T-helper 1 cell treated with Interleukin-12 subunit alpha and Interleukin-12 subunit beta and Interleukin-4 antibody, amounts not matched to agents 30 μg/mL and 1 μg/mL, for 36 hours (primary cell): ENCODE measurements at regions not wholly inside any gene's neighbourhood (a gene's known extent, or its start where the extent isn't known, plus 50 kb on each side); places are given as distances from the start of the nearest gene placed in this dataset.
"Not testable (repeated sequence)": the region's sequence is repeated elsewhere in the genome, so short reads cannot be mapped to it uniquely, and the experiment has no call there.

Experiments
- H3K27ac Mint-ChIP-seq: one replicate; pipeline ENCODE4 v1.8.0; 2021; ENCODE audit warnings: mild to moderate bottlenecking, mixed read lengths
- H3K27me3 Mint-ChIP-seq: one replicate; pipeline ENCODE4 v1.8.0; 2021; ENCODE audit warnings: low read depth, mixed read lengths
- H3K36me3 Mint-ChIP-seq: one replicate; pipeline ENCODE4 v1.8.0; 2021; ENCODE audit warnings: low read depth, mixed read lengths
- H3K4me1 Mint-ChIP-seq: one replicate; pipeline ENCODE4 v1.8.0; 2021; ENCODE audit warnings: low read depth, mixed read lengths
- H3K4me3 Mint-ChIP-seq: one replicate; pipeline ENCODE4 v1.8.0; 2021; ENCODE audit warnings: mild to moderate bottlenecking, moderate library complexity, mixed read lengths
- H3K9me3 Mint-ChIP-seq: one replicate; pipeline ENCODE4 v1.8.0; 2021; ENCODE audit warnings: mixed read lengths

DNA sequence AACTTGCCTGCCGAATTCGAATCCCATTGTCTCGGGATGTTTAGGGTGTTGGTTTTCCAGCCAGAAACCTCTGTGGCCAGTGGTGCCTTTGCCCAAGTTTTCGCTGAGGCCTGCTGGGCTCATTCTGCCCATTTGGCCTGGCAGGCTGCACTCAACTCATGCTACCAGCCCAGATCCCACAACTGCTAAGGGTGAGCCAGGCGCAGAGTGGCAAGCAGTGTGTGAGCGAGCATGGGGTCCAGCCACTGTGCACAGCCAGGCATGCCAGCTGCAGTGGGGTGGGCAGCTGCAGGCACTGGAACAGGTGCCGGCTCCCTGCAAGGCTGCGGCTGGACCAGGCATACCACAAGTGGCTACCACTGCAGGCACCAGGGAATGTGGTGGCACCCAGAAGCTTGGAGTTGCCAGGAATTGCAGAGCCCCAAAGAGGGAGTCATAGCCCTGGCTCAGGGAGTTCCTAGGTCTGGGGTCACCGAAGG is 151.4 kb upstream of the P2RY1 start:
- no peaks in the 10 kb centered on the region for H3K27me3 Mint-ChIP-seq
- H3K4me1 Mint-ChIP-seq, result no peaks in the 10 kb centered on the region
- H3K36me3 Mint-ChIP-seq, result no peaks in the 10 kb centered on the region
- H3K9me3 Mint-ChIP-seq, result no peaks in the 10 kb centered on the region
- no peak overlapping the region for H3K27ac Mint-ChIP-seq
- H3K4me3 Mint-ChIP-seq, result no peak overlapping the region

DNA sequence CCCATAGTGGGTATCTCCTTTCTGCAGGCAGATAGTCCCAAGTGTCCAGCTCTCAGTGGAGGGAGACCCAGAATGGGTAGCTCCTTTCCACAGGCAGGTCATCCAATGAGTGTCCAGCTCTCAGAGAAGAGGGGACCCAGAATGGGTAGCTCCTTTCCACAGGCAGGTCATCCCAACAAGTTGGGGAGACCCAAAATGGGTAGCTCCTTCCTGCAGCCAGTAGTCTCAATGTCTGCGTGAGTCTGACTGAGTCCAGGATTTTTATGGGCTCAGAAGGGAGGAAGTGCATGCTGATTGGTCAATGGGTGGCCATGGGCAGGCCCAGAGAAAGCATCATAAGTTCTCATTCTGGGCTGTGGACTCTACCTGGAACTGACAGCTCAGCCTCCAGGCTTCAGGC is 150.7 kb upstream of the P2RY1 start:
- Mint-ChIP-seq H3K27ac (no peak overlapping the region), H3K9me3 (no peaks in the 10 kb centered on the region), H3K36me3 (no peaks in the 10 kb centered on the region), H3K4me1 (no peaks in the 10 kb centered on the region), H3K27me3 (peaks cover 2% of the 10 kb centered on the region), H3K4me3 (no peak overlapping the region)

GRCh38 chr3:152688313-152688712 is 146.6 kb upstream of the P2RY1 start:
- H3K36me3 Mint-ChIP-seq, result no peaks in the 10 kb centered on the region
- no peak overlapping the region for H3K4me3 Mint-ChIP-seq
- H3K4me1 Mint-ChIP-seq, result peaks cover 2% of the 10 kb centered on the region
- no peak overlapping the region for H3K27ac Mint-ChIP-seq
- H3K27me3 Mint-ChIP-seq, result peaks cover 3% of the 10 kb centered on the region
- H3K9me3 Mint-ChIP-seq, result no peaks in the 10 kb centered on the region

- not testable (repeated sequence) for H3K36me3 Mint-ChIP-seq, H3K4me3 Mint-ChIP-seq, H3K27ac Mint-ChIP-seq, H3K4me1 Mint-ChIP-seq, H3K9me3 Mint-ChIP-seq, H3K27me3 Mint-ChIP-seq
Measured at GRCh38 chr3:152692326-152692725, 142.6 kb upstream of the P2RY1 start.

DNA sequence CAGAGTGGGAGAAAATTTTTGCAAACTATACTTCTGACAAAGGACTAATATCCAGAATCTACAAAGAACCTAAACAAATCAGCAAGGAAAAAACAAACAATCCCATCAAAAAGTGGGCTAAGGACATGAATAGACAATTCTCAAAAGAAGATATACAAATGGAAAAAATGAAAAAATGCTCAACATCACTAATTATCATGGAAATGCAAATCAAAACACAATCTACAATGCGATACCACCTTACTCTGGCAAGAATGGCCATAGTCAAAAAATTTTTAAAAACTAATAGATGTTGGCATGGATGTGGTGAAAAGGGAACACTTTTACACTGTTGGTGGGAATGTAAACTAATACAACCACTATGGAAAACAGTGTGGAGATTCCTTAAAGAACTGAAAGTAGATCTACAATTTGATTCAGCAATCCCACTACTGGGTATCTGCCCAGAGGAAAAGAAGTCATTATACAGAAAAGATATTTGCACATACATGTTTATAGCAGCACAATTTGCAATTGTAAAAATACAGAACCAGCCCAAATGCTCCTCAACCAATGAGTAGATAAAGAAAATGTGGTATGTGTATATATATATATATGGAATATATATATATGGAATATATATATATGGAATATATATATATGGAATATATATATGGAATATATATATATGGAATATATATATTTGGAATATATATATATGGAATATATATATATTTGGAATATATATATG is 141.2 kb upstream of the P2RY1 start:
- not testable (repeated sequence) for H3K4me3 Mint-ChIP-seq, H3K36me3 Mint-ChIP-seq, H3K27ac Mint-ChIP-seq, H3K27me3 Mint-ChIP-seq, H3K9me3 Mint-ChIP-seq, H3K4me1 Mint-ChIP-seq

GRCh38 chr3:152695840-152696239 is 139.1 kb upstream of the P2RY1 start:
- H3K27me3 Mint-ChIP-seq, result no peaks in the 10 kb centered on the region
- H3K4me3 Mint-ChIP-seq, result no peak overlapping the region
- no peak overlapping the region for H3K27ac Mint-ChIP-seq
- H3K4me1 Mint-ChIP-seq, result peaks cover 2% of the 10 kb centered on the region
- H3K9me3 Mint-ChIP-seq, result no peaks in the 10 kb centered on the region
- no peaks in the 10 kb centered on the region for H3K36me3 Mint-ChIP-seq

GRCh38 chr3:152696962-152697361 is 138.0 kb upstream of the P2RY1 start:
- Mint-ChIP-seq H3K4me3 (no peak overlapping the region), H3K27me3 (no peaks in the 10 kb centered on the region), H3K27ac (no peak overlapping the region), H3K4me1 (no peaks in the 10 kb centered on the region), H3K9me3 (no peaks in the 10 kb centered on the region), H3K36me3 (no peaks in the 10 kb centered on the region)

DNA sequence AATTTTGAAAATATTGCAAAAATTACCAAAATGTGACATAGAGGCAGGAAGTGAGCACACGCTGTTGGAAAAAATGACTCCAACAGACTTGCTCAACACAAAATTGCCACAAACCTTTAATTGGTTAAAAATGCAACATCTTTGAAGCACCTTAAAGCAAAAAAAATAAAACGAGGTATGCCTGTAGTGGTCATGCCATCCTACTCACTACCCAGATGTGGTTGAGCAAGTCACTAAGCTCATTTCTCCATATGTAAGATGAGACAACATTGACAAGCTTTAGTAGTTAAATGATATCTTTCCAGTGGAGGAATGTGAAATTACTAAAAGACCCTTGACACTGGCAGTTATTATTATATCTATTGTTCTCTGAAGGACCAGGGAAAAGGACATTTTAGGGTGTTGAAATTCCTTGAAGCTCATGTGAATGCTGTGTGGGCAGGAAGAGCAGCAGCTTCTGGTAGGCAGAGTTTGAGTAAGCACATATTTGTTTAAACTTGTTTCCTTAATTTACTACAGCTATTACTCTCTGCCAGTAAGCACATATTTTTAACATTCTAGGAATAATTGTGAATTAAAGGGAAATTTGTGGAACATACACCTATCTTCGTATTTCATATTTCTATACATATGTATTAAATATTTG is 131.6 kb upstream of the P2RY1 start:
- H3K27ac Mint-ChIP-seq, result no peak overlapping the region
- H3K36me3 Mint-ChIP-seq, result no peaks in the 10 kb centered on the region
- H3K27me3 Mint-ChIP-seq, result no peaks in the 10 kb centered on the region
- no peaks in the 10 kb centered on the region for H3K9me3 Mint-ChIP-seq
- H3K4me1 Mint-ChIP-seq, result peaks cover 1% of the 10 kb centered on the region
- no peak overlapping the region for H3K4me3 Mint-ChIP-seq

DNA sequence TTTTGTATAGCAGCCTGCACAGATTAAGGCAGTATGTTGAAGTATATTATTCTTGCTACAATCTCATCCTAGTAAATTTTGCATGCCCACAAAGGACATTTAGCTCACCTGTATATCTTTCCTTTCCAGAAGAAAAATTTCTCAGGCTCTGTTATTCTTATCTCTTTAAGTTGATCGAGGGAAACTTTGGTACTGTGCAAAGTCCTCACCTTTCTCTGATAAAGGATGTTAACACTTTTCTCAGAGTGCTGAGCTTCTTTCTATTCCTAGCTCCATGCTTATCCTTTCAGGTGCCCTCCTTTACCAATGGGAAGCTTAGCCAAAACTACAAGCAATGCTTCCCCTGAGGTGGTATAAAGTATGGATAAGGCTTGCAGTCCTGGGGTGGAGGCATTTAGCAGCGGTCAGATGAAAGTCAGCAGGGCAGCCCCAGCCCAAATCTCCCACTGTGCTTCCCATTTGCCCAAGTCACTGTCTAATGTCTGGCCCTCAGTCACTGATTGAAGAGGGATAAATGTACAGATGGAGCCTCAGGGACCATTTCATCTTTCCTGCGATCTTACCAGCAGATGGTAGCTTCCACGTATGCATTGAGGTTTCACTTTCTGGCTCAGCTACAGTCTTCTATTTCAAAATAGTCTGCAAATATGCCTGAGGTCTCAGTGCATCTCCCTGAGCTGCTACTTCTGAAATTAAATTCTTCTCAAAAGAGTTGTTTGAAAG is 127.8 kb upstream of the P2RY1 start:
- Mint-ChIP-seq H3K4me3 (no peak overlapping the region), H3K27me3 (peaks cover 4% of the 10 kb centered on the region), H3K27ac (no peak overlapping the region), H3K9me3 (no peaks in the 10 kb centered on the region), H3K36me3 (no peaks in the 10 kb centered on the region), H3K4me1 (peaks cover 1% of the 10 kb centered on the region)

GRCh38 chr3:152709659-152710058 is 125.3 kb upstream of the P2RY1 start:
- Mint-ChIP-seq H3K9me3 (no peaks in the 10 kb centered on the region), H3K4me1 (peaks cover 1% of the 10 kb centered on the region), H3K27ac (no peak overlapping the region), H3K4me3 (no peak overlapping the region), H3K36me3 (no peaks in the 10 kb centered on the region), H3K27me3 (peaks cover 4% of the 10 kb centered on the region)

GRCh38 chr3:152710549-152710948 is 124.4 kb upstream of the P2RY1 start:
- peaks cover 4% of the 10 kb centered on the region for H3K27me3 Mint-ChIP-seq
- H3K36me3 Mint-ChIP-seq, result no peaks in the 10 kb centered on the region
- peaks cover 1% of the 10 kb centered on the region for H3K4me1 Mint-ChIP-seq
- no peak overlapping the region for H3K27ac Mint-ChIP-seq
- no peaks in the 10 kb centered on the region for H3K9me3 Mint-ChIP-seq
- H3K4me3 Mint-ChIP-seq, result no peak overlapping the region

GRCh38 chr3:152713989-152714388 is 120.9 kb upstream of the P2RY1 start:
- Mint-ChIP-seq H3K4me3 (no peak overlapping the region), H3K4me1 (no peaks in the 10 kb centered on the region), H3K27me3 (peaks cover 4% of the 10 kb centered on the region), H3K9me3 (no peaks in the 10 kb centered on the region), H3K36me3 (no peaks in the 10 kb centered on the region), H3K27ac (no peak overlapping the region)

DNA sequence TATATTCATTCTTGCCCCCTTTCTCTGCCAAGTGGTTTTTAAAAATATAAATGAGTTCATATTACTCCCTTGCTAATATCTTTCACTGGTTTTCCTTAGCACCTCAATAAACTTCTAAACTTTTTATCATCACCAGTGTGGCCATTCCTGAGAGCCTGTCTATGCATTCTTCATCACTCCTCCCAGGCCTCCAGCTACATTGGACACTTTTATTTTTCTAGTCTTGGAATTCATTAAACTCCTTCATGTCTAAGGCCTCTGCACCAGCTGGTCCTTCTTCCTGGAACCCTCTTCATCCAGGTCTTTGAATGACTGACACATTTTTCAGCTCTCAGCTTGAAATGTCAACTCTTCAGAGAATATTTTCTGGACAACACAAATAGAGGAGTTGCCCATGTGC is 120.4 kb upstream of the P2RY1 start:
- Mint-ChIP-seq H3K4me3 (no peak overlapping the region), H3K9me3 (no peaks in the 10 kb centered on the region), H3K27ac (no peak overlapping the region), H3K27me3 (peaks cover 4% of the 10 kb centered on the region), H3K36me3 (no peaks in the 10 kb centered on the region), H3K4me1 (no peaks in the 10 kb centered on the region)

GRCh38 chr3:152717252-152717651 is 117.7 kb upstream of the P2RY1 start:
- no peak overlapping the region for H3K4me3 Mint-ChIP-seq
- H3K27ac Mint-ChIP-seq, result no peak overlapping the region
- H3K36me3 Mint-ChIP-seq, result no peaks in the 10 kb centered on the region
- no peaks in the 10 kb centered on the region for H3K9me3 Mint-ChIP-seq
- H3K27me3 Mint-ChIP-seq, result no peaks in the 10 kb centered on the region
- H3K4me1 Mint-ChIP-seq, result no peaks in the 10 kb centered on the region

DNA sequence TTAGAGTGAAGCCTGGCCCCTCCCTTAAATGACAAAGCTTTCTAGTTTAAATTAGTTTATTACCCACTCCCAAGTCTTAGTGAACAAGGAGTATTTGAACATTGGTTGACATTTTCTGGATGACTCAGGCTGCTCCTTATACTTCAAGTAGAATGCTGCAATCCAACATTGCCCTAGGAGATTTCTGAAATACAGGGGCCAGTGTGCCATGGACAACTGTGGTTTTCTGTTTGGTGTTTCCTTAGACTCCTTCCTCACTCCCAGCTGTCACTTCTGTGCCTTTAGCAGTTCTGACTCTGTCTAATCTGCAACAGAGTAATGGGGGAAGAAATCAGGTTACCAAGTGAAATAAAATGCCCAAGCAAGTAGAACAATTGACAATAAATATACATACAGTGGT is 116.1 kb upstream of the P2RY1 start:
- H3K27me3 Mint-ChIP-seq, result no peaks in the 10 kb centered on the region
- H3K4me1 Mint-ChIP-seq, result no peaks in the 10 kb centered on the region
- no peaks in the 10 kb centered on the region for H3K9me3 Mint-ChIP-seq
- no peaks in the 10 kb centered on the region for H3K36me3 Mint-ChIP-seq
- H3K27ac Mint-ChIP-seq, result no peak overlapping the region
- H3K4me3 Mint-ChIP-seq, result no peak overlapping the region
